ENCODE measurements at regions not wholly inside any gene's neighbourhood (a gene's known extent, or its start where the extent isn't known, plus 50 kb on each side); places are given as distances from the start of the nearest gene placed in this dataset.
A peak's percentile ranks its signal among the peaks of the same experiment; 100 is the strongest.

GRCh38 chr15:70439304-70439877, 324.0 kb downstream of the UACA start:
- Mint-ChIP-seq H3K27ac (no peak overlapping the region), H3K9me3 (no peaks in the 10 kb centered on the region), H3K36me3 (ENCODE audit: low read depth) (no peaks in the 10 kb centered on the region), H3K27me3 (ENCODE audit: low read depth) (peaks cover 35% of the 10 kb centered on the region), H3K4me1 (ENCODE audit: low read depth) (peaks cover 15% of the 10 kb centered on the region), H3K4me3 (no peak overlapping the region)
- DNase-seq (ENCODE audit: low spot score): no peak

GRCh38 chr15:70438776-70439175, 324.6 kb downstream of the UACA start:
- Mint-ChIP-seq H3K9me3 (no peaks in the 10 kb centered on the region), H3K27ac (no peak overlapping the region), H3K36me3 (ENCODE audit: low read depth) (no peaks in the 10 kb centered on the region), H3K4me3 (no peak overlapping the region), H3K27me3 (ENCODE audit: low read depth) (peaks cover 30% of the 10 kb centered on the region), H3K4me1 (ENCODE audit: low read depth) (peaks cover 15% of the 10 kb centered on the region)
- no peak for DNase-seq (ENCODE audit: low spot score)

GRCh38 chr15:70437882-70438451, 325.4 kb downstream of the UACA start:
- no peaks in the 10 kb centered on the region for H3K36me3 Mint-ChIP-seq (ENCODE audit: low read depth)
- DNase-seq (ENCODE audit: low spot score): no peak
- peaks cover 22% of the 10 kb centered on the region for H3K27me3 Mint-ChIP-seq (ENCODE audit: low read depth)
- H3K9me3 Mint-ChIP-seq: no peaks in the 10 kb centered on the region
- peaks cover 15% of the 10 kb centered on the region for H3K4me1 Mint-ChIP-seq (ENCODE audit: low read depth)
- H3K4me3 Mint-ChIP-seq: no peak overlapping the region
- no peak overlapping the region for H3K27ac Mint-ChIP-seq

GRCh38 chr15:70437089-70437488, 326.3 kb downstream of the UACA start:
- Mint-ChIP-seq H3K4me1 (ENCODE audit: low read depth) (peaks cover 15% of the 10 kb centered on the region), H3K36me3 (ENCODE audit: low read depth) (no peaks in the 10 kb centered on the region), H3K27ac (no peak overlapping the region), H3K4me3 (no peak overlapping the region), H3K27me3 (ENCODE audit: low read depth) (peaks cover 21% of the 10 kb centered on the region), H3K9me3 (no peaks in the 10 kb centered on the region)
- DNase-seq (ENCODE audit: low spot score): no peak

- peaks cover 19% of the 10 kb centered on the region for H3K27me3 Mint-ChIP-seq (ENCODE audit: low read depth)
- no peak overlapping the region for H3K4me3 Mint-ChIP-seq
- no peak overlapping the region for H3K27ac Mint-ChIP-seq
- peaks cover 15% of the 10 kb centered on the region for H3K4me1 Mint-ChIP-seq (ENCODE audit: low read depth)
- H3K9me3 Mint-ChIP-seq: no peaks in the 10 kb centered on the region
- no peak for DNase-seq (ENCODE audit: low spot score)
- no peaks in the 10 kb centered on the region for H3K36me3 Mint-ChIP-seq (ENCODE audit: low read depth)
These were observed 326.9 kb downstream of the UACA start for GRCh38 chr15:70436428-70436827.

DNA sequence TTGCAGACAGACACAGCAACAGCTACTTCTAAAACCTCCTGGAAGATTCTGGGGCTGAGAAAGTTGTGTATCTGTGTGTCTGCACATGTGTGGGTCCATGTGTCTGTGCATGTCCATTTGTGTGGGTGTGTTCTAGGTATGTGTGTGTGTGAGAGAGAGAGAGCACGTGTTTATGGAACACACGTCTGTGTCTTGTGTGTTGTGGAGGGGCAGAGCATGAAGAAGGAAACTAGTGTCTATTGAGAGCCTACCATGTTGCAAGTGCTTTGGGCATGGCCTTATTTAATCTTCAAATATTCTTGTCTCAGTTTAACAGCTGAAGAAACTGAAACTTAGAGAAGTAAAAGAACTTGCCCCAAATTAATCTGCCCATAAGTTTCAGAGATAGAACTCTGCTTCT, 327.5 kb downstream of the UACA start:
- DNase-seq (ENCODE audit: low spot score): no peak
- Mint-ChIP-seq H3K27ac (no peak overlapping the region), H3K4me1 (ENCODE audit: low read depth) (peaks cover 15% of the 10 kb centered on the region), H3K36me3 (ENCODE audit: low read depth) (no peaks in the 10 kb centered on the region), H3K9me3 (no peaks in the 10 kb centered on the region), H3K4me3 (peak overlapping the region; percentile 19), H3K27me3 (ENCODE audit: low read depth) (peaks cover 19% of the 10 kb centered on the region)

GRCh38 chr15:70435369-70435768, 328.0 kb downstream of the UACA start:
- peaks cover 15% of the 10 kb centered on the region for H3K27me3 Mint-ChIP-seq (ENCODE audit: low read depth)
- no peak for DNase-seq (ENCODE audit: low spot score)
- no peaks in the 10 kb centered on the region for H3K9me3 Mint-ChIP-seq
- H3K4me3 Mint-ChIP-seq: peak overlapping the region; percentile 19
- no peaks in the 10 kb centered on the region for H3K36me3 Mint-ChIP-seq (ENCODE audit: low read depth)
- H3K4me1 Mint-ChIP-seq (ENCODE audit: low read depth): peaks cover 15% of the 10 kb centered on the region
- H3K27ac Mint-ChIP-seq: no peak overlapping the region

GRCh38 chr15:70433586-70434324, 329.6 kb downstream of the UACA start:
- Mint-ChIP-seq H3K27me3 (ENCODE audit: low read depth) (peaks cover 22% of the 10 kb centered on the region), H3K27ac (no peak overlapping the region)

DNA sequence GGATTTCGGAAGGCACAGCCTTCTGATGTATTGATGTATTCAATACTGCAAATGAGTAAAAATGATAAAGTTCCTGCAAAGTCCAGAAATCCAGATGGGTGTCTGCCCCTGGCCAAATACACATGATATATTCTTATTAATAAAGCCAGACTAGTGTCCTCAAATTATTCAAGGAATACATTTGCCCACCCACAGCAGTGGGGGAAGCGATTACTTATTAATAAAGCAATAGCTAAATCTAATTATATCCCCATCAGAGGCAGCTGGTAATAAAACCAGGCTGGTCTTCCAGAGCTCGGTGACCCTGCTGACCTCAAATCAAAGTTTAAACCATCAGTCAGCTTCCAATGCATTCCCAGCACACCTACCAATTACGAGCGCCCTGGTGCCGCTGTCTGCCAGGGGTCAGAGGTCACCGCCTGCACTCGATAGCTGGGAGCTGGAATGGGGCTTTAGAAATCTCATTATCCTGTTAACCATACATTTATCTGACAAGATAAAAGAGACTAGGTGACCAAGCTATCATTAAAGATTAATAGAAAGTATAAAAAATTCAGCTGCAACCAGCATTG, 330.3 kb downstream of the UACA start:
- Mint-ChIP-seq H3K27ac (no peak overlapping the region), H3K9me3 (peaks cover 16% of the 10 kb centered on the region), H3K36me3 (ENCODE audit: low read depth) (no peaks in the 10 kb centered on the region), H3K4me1 (ENCODE audit: low read depth) (peaks cover 12% of the 10 kb centered on the region), H3K4me3 (no peak overlapping the region), H3K27me3 (ENCODE audit: low read depth) (peaks cover 29% of the 10 kb centered on the region)
- no peak for DNase-seq (ENCODE audit: low spot score)

More at GRCh38 chr15:70433586-70434324, 329.6 kb downstream of the UACA start:
- no peaks in the 10 kb centered on the region for H3K36me3 Mint-ChIP-seq (ENCODE audit: low read depth)
- no peak for DNase-seq (ENCODE audit: low spot score)
- H3K4me1 Mint-ChIP-seq (ENCODE audit: low read depth): peaks cover 12% of the 10 kb centered on the region
- H3K4me3 Mint-ChIP-seq: no peak overlapping the region
- peaks cover 8% of the 10 kb centered on the region for H3K9me3 Mint-ChIP-seq

- Mint-ChIP-seq H3K4me1 (ENCODE audit: low read depth) (peaks cover 12% of the 10 kb centered on the region), H3K36me3 (ENCODE audit: low read depth) (no peaks in the 10 kb centered on the region), H3K9me3 (peaks cover 16% of the 10 kb centered on the region), H3K27ac (no peak overlapping the region), H3K4me3 (no peak overlapping the region), H3K27me3 (ENCODE audit: low read depth) (peaks cover 28% of the 10 kb centered on the region)
- DNase-seq (ENCODE audit: low spot score): no peak
These were observed 331.5 kb downstream of the UACA start for GRCh38 chr15:70431854-70432253.

DNA sequence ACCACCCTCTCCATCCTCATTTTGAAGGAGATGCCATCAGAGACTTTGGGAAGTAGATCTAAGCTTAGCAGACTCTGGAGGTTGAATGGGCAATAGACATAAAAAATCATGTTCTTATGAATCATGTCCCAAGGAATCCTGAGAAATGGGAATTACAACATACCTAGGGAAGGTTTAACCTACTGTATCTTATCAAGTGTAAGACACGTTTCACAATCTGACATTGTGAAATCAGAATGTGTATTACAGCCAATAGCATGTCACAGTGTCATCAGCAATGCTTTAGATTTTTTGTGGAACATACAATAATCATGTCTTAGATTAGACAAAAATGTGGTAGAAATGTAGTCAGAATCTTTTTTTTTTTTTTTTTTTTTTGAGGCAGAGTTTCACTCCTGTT, 332.4 kb upstream of the TLE3 start:
- Mint-ChIP-seq H3K36me3 (ENCODE audit: low read depth) (no peaks in the 10 kb centered on the region), H3K4me1 (ENCODE audit: low read depth) (peaks cover 10% of the 10 kb centered on the region), H3K27ac (no peak overlapping the region), H3K4me3 (no peak overlapping the region), H3K9me3 (peaks cover 16% of the 10 kb centered on the region), H3K27me3 (ENCODE audit: low read depth) (peaks cover 28% of the 10 kb centered on the region)
- DNase-seq (ENCODE audit: low spot score): no peak

GRCh38 chr15:70429056-70429722, 331.5 kb upstream of the TLE3 start:
- Mint-ChIP-seq H3K27ac (no peak overlapping the region), H3K9me3 (peaks cover 21% of the 10 kb centered on the region), H3K4me1 (ENCODE audit: low read depth) (peaks cover 13% of the 10 kb centered on the region), H3K27me3 (ENCODE audit: low read depth) (peaks cover 28% of the 10 kb centered on the region), H3K36me3 (ENCODE audit: low read depth) (no peaks in the 10 kb centered on the region), H3K4me3 (no peak overlapping the region)
- no peak for DNase-seq (ENCODE audit: low spot score)

GRCh38 chr15:70428211-70428822, 330.6 kb upstream of the TLE3 start:
- H3K27ac Mint-ChIP-seq: no peak overlapping the region
- H3K4me1 Mint-ChIP-seq (ENCODE audit: low read depth): peaks cover 13% of the 10 kb centered on the region
- no peaks in the 10 kb centered on the region for H3K36me3 Mint-ChIP-seq (ENCODE audit: low read depth)
- peaks cover 32% of the 10 kb centered on the region for H3K27me3 Mint-ChIP-seq (ENCODE audit: low read depth)
- H3K4me3 Mint-ChIP-seq: no peak overlapping the region
- no peak for DNase-seq (ENCODE audit: low spot score)
- H3K9me3 Mint-ChIP-seq: peaks cover 21% of the 10 kb centered on the region
